Stimulated activated CD8-positive, alpha-beta memory T cell treated with anti-CD3 and anti-CD28 coated beads, Interleukin-12 subunit alpha, Interleukin-12 subunit beta, amount 100 ng/mL, for 1 hour (primary cell): ENCODE measurements at regions not wholly inside any gene's neighbourhood (a gene's known extent, or its start where the extent isn't known, plus 50 kb on each side); places are given as distances from the start of the nearest gene placed in this dataset.
"Not testable (repeated sequence)": the region's sequence is repeated elsewhere in the genome, so short reads cannot be mapped to it uniquely, and the experiment has no call there.

ENCODE experiments used
- DNase-seq: peaks from one replicate; pipeline ENCODE4 v3.0.0-alpha.2; 2020; ENCODE audit warnings: low read depth

DNA sequence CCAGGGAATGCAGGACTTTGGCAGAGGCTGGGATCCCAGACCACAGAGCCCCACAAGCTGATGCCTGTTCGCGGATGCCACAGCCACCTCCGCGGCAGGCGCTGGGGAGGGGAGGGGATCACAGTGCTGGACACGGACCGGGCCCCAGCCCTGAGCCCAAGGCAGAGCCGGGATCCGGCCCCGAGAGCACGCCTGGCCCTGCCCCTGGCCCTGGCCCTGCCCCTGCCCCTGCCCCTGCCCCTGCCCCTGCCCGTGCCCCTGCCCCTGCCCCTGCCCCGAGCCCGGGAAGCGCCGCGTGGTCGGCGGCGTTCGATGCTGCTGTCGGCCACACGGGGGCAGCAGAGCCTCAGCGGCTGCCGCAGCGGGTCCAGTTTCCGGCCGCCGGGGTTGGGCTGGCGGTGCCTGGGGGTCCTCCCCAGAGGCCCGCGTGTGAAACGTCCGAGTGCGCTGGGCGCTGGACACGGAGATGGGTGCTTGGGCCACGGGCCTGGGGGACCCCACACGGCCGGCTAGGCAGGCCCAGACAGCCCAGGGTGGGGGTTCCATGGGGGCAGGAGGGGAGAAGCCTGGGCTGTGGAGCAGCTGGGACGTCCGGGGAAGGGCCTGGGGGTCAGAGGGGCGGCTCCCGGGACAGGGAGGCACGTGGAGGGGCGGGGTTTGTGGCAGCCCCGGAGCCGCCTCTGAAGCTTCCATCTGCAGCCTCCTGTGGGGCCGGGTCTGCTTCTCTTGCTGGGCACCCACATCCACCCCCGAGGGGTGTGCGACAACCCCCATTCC lies 153.8 kb downstream of the TMEM121 start:
- DNase-seq: not testable (repeated sequence)

DNA sequence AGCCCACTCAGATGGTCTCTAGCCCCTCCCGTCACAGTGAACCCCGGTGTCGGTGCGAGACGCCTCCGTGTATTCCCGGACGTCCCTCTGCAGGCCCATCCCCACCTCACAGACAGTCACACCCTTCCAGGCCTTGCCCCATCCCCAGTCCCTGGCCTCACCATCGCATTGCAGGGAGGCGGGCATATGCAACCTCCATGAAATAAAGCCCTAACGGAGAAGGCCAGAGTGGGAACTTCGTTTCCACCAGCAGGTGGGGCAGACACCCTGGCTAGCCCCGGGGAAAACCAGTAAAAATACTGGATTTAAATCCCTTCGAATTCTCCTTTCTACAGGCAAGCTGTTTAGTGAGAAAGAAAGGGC lies 154.3 kb downstream of the TMEM121 start:
- not testable (repeated sequence) for DNase-seq

DNA sequence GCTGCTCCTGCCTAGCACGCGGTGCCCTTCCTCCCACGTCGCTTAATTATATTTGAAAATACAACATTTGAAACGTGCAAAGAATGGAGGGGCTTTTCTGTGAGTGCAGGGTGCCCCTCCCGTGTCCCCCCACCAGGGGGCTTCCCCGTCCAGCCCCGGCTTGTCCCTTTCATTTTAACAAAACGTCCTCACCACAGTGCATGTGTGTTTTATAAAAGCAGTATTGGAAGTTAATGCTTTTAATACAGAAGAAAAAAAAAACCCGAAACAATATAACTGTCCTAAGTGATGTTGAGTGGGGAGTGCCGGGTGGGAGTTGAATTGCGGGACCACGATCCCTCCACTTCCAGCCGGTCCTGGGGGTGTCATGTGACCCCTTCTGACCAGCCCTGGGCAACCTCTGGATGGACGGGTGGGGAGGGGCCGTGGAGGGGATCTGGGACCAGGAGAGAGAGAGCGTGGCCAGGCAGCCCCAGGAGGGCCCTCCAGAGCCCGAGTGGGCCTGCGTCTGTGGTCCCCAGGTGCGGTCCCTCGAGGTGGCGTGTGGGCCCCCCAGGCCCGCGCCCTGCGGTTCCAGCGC lies 155.3 kb downstream of the TMEM121 start:
- not testable (repeated sequence) for DNase-seq

- DNase-seq: not testable (repeated sequence)
Observed at GRCh38 chr14:105682442-105682841, 156.1 kb downstream of the TMEM121 start.

DNA sequence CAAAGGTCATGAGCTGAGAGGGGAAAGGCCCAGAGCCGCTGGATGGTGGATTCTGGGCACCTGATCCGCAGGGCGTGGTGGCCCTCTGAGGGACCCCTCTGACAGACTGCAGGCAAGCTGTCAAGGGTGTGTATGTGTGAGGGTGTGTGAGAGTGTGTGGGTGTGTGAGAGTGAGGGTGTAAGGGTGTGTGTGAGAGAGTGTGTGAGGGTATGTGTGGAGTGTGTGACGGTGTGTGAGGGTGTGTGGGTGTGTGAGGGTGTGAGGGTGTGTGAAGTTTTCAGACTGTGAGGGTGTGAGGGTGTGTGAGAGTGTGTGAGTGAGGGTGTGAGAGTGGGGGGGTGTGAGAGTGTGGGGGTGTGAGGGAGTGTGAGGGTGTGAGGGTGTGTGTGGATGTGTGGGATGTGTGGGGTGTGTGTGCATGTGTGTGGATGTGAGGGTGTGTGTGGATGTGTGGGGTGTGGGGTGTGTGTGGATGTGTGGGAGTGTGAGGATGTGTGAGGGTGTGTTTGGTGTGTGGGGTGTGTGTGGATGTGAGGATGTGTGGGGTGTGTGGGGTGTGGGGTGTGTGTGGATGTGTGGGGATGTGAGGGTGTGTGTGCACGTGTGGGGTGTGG lies 156.7 kb downstream of the TMEM121 start:
- no peak for DNase-seq

- not testable (repeated sequence) for DNase-seq
Observed at GRCh38 chr14:105684056-105684455, 157.7 kb downstream of the TMEM121 start.

DNA sequence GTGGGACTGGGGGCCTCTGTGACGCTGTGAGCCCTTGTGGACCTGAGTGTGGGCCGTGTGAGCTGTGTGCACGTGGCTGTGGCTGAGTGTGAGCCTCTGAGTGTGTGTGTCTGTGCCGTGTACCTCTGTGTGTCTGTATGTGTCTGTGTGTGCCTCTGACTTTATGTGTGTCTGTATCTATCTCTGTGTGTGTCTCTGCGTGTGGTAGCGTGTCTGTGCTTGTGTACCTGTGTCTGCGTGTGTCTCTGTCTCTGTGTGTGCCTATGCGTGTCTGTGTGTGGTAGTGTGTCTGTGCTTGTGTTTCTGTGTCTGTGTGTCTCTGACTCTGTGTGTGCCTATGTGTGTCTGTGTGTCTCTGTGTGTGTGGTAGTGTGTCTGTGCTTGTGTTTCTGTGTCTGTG lies 158.2 kb downstream of the TMEM121 start:
- DNase-seq: not testable (repeated sequence)

DNA sequence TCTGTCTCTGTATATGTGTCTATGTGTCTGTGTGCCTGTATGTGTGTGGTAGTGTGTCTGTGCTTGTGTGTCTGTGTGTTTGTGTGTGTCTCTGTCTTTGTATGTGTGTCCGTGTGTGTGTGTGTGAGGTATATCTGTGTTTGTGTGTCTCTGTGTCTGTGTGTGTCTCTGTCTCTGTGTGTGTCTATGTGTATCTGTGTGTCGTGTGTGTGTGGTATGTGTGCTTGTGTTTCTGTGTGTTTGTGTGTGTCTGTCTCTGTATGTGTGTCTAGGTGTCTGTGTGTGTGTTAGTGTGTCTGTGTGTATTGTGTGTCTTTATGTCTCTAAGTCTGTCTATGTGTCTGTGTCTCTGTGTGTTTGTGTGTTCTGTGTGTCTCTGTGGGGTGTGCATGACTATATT lies 158.6 kb downstream of the TMEM121 start:
- no peak for DNase-seq

GRCh38 chr14:105685605-105686004 lies 159.2 kb downstream of the TMEM121 start:
- not testable (repeated sequence) for DNase-seq

GRCh38 chr14:105686050-105686449 lies 159.7 kb downstream of the TMEM121 start:
- not testable (repeated sequence) for DNase-seq

- DNase-seq: not testable (repeated sequence)
Observed at GRCh38 chr14:105686462-105687170, 160.2 kb downstream of the TMEM121 start.

DNA sequence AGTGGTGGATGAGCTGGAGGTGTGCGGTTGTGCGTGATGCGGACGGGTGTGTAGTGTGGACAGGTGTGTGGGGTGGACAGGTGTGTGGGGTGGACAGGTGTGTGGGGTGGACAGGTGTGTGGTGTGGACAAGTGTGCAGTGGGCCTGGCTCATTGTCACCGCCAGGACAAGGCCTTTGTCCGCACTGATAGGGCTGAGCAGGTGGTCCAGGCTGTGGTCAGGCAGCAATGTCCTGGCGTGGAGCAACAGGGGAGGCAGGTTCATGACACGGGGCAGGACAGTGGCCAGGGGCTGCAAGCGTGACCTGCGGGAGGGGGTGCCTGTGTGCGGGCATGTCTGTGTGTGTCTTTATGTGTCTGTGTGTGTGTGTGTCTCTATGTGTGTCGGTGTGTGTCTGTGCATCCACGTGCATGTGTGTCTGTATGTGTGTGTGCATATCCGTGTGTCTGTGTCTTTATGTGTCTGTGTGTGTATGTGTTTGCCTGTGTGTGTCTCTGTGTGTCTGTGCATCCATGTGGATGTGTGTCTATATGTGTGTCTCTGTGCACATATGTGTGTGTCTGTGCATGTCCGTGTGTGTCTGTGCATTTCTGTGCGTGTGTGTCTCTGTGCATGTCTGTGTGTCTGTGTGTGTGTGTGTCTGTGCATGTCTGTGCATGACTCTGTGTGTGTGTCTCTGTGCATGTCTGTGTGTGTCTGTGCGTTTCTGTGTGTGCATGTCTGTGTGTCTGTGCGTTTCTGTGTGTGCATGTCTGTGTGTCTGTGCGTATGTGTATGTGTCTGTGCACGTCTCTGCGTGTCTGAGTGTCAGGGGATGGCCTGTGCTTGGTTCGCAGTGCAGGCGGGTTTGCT lies 161.0 kb downstream of the TMEM121 start:
- not testable (repeated sequence) for DNase-seq

DNA sequence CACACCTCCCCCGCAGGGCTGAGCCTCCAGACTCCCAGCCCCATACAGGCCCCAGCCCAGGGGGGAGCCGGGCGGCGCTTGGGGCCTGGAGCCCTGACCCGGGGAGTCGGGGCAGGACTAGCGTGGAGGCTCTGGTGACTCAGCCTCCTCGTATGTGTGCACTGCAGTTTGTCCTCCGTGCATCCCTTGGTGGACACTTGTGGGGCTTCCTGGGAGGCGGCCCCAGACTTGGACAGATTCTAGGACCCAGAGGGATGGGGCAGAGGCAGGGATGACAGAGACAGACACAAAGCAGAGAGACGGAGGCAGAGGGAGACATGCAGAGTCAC lies 161.6 kb downstream of the TMEM121 start:
- not testable (repeated sequence) for DNase-seq

- not testable (repeated sequence) for DNase-seq
Observed at GRCh38 chr14:105688664-105689221, 162.4 kb downstream of the TMEM121 start.

DNA sequence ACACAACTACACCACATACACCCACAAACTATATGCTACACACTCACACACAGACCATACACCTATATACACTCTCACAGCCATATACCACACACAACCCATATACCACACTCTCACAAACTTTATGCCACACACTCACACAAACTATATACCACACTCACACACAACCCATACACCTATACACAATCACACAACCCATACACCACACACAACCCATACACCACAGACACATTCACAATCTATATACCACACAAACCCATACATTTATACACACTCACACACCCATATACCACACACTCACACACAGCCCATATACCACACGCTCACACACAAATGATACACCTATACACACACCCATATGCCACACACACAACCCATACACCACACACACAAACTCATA lies 163.3 kb downstream of the TMEM121 start:
- no peak for DNase-seq

GRCh38 chr14:105690671-105691070 lies 164.3 kb downstream of the TMEM121 start:
- DNase-seq: no peak

- DNase-seq: not testable (repeated sequence)
Observed at GRCh38 chr14:105691321-105692109, 165.1 kb downstream of the TMEM121 start.

- DNase-seq: not testable (repeated sequence)
Observed at GRCh38 chr14:105692110-105692685, 165.8 kb downstream of the TMEM121 start.

- DNase-seq: no peak
Observed at GRCh38 chr14:105694961-105695360, 168.6 kb downstream of the TMEM121 start.

- not testable (repeated sequence) for DNase-seq
Observed at GRCh38 chr14:105696388-105696787, 170.0 kb downstream of the TMEM121 start.
